ENCODE measurements at regions not wholly inside any gene's neighbourhood (a gene's known extent, or its start where the extent isn't known, plus 50 kb on each side); places are given as distances from the start of the nearest gene placed in this dataset.

GRCh38 chr16:82384017-82384416 lies 214.0 kb upstream of the MPHOSPH6 start:
- H3K4me3 ChIP-seq (ENCODE audit: low read length): no peak overlapping the region
- no peak for DNase-seq (ENCODE audit: low read depth)
- no peak for TF ChIP-seq CTCF (conservative IDR thresholded peaks at IDR 0.05; ENCODE audit: low read length)

GRCh38 chr16:82382521-82382920 lies 212.5 kb upstream of the MPHOSPH6 start:
- DNase-seq (ENCODE audit: low read depth): no peak
- H3K4me3 ChIP-seq (ENCODE audit: low read length): no peak overlapping the region
- no peak for TF ChIP-seq CTCF (conservative IDR thresholded peaks at IDR 0.05; ENCODE audit: low read length)

DNA sequence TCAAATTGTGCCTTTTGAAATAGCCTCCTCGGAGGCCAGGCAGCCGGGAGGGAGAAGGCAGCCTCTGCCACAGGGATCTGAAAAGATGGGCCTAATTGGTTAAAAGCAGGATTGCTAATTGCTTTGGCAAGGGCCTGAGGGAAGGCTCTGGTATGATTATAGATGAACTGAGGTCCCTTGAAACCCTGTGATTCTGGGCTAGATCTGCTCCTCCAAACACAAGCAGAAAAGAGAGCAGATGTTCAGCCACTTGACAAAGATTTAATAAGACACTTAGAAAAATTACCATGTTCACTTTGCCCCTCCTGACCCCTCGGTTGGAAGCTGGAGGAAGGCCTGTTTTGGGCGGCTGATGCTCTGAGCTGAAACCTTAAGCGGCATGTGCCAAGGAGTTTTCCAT lies 209.5 kb upstream of the MPHOSPH6 start:
- no peak for DNase-seq (ENCODE audit: low read depth)
- H3K4me3 ChIP-seq (ENCODE audit: low read length): no peak overlapping the region
- TF ChIP-seq CTCF (conservative IDR thresholded peaks at IDR 0.05; ENCODE audit: low read length): no peak

GRCh38 chr16:82373976-82374375 lies 204.0 kb upstream of the MPHOSPH6 start:
- TF ChIP-seq CTCF (conservative IDR thresholded peaks at IDR 0.05; ENCODE audit: low read length): no peak
- no peak overlapping the region for H3K4me3 ChIP-seq (ENCODE audit: low read length)
- no peak for DNase-seq (ENCODE audit: low read depth)

DNA sequence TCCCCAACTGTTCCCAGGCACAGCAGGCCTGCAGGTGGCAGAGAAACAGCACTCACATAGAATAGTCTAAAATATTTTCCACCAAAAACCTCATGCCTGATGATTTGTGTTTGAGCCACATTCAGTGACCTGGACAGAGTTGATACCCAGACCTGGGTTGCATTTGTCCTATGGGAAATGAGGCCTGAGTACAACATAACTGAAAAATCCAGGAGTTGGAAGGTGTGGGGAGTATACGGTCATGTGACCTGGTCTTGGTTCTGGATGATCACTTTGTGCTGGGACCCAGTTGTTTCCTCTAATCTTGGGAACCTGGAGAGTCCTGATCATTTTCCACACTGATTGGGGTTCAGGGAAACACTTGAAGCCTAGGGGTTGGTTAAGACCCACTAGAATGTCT lies 200.3 kb upstream of the MPHOSPH6 start:
- no peak for DNase-seq (ENCODE audit: low read depth)
- TF ChIP-seq CTCF (conservative IDR thresholded peaks at IDR 0.05; ENCODE audit: low read length): no peak
- no peak overlapping the region for H3K4me3 ChIP-seq (ENCODE audit: low read length)

DNA sequence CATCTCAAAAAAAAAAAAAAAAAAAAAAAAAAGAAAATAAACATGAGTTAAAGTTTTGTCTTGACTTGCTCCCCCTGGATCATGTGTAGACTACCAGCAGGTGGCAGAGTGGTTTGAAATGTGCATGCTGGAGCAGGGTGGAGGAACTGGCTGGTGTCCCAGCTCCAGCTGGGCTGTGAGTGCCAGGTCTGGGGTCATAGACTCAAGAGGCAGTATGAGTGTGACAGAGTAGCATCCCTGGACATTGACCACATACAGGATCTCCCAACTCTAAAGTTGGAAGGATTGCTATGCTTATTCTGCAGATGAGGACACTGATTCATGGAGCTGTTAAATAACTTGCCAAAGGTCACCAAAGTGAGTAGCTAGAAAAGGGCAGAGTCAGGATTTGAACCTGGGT lies 198.0 kb upstream of the MPHOSPH6 start:
- DNase-seq (ENCODE audit: low read depth): peak; percentile 35
- H3K4me3 ChIP-seq (ENCODE audit: low read length): no peak overlapping the region
- peak; percentile 40 for TF ChIP-seq CTCF (conservative IDR thresholded peaks at IDR 0.05; ENCODE audit: low read length)

- no peak overlapping the region for H3K4me3 ChIP-seq (ENCODE audit: low read length)
Observed at GRCh38 chr16:82366462-82366861, 196.4 kb upstream of the MPHOSPH6 start.

More at GRCh38 chr16:82366462-82366861, 196.4 kb upstream of the MPHOSPH6 start:
- no peak for TF ChIP-seq CTCF (conservative IDR thresholded peaks at IDR 0.05; ENCODE audit: low read length)
- DNase-seq (ENCODE audit: low read depth): no peak
